HL-60 (cell line): ENCODE measurements at regions not wholly inside any gene's neighbourhood (a gene's known extent, or its start where the extent isn't known, plus 50 kb on each side); places are given as distances from the start of the nearest gene placed in this dataset.

Experiments
- DNase-seq, 2 experiments: peaks; one replicate each; pipeline ENCODE4 v3.0.0-alpha.2; 2010 to 2020; ENCODE audit warnings: low read depth in 1 of 2, low spot score in 1 of 2
- H3K27ac ChIP-seq: fragments of 250-450 bp; sonication (Bioruptor Pico); replicated peaks from 2 replicates; pipeline ENCODE4 v1.5.1; 2020; ENCODE audit warnings: mild to moderate bottlenecking, moderate library complexity
- H3K27me3 ChIP-seq: fragments of 250-450 bp; sonication (Bioruptor Pico); 2 replicates; pipeline ENCODE4 v1.5.1; 2021; ENCODE audit warnings: mild to moderate bottlenecking, moderate library complexity; ENCODE audit not compliant: insufficient read depth, poor library complexity, severe bottlenecking
- H3K4me3 ChIP-seq: replicated peaks from 2 replicates; pipeline ENCODE4 v1.5.1; 2011; ENCODE audit warnings: mild to moderate bottlenecking, control low read depth, low read length; ENCODE audit not compliant: insufficient read depth
- GABPA ChIP-seq: IDR thresholded peaks from 2 replicates; pipeline ENCODE4 v1.6.1; 2012; ENCODE audit warnings: low read depth
- POLR2AphosphoS5 ChIP-seq: IDR thresholded peaks from 2 replicates; pipeline ENCODE4 v1.6.1; 2012; ENCODE audit warnings: low read depth
- REST ChIP-seq: IDR thresholded peaks from 2 replicates; pipeline ENCODE4 v1.6.1; 2012; ENCODE audit warnings: low read depth; ENCODE audit not compliant: insufficient replicate concordance
- SPI1 ChIP-seq: IDR thresholded peaks from 2 replicates; pipeline ENCODE4 v1.6.1; 2012; ENCODE audit warnings: low read depth, mild to moderate bottlenecking, borderline replicate concordance
- TF ChIP-seq, protein P1 (sequence below): IDR thresholded peaks from one replicate; pipeline ENCODE4 v1.5.1; 2011; ENCODE audit warnings: low read length, control low read depth, inconsistent platforms; ENCODE audit not compliant: insufficient read depth

DNA sequence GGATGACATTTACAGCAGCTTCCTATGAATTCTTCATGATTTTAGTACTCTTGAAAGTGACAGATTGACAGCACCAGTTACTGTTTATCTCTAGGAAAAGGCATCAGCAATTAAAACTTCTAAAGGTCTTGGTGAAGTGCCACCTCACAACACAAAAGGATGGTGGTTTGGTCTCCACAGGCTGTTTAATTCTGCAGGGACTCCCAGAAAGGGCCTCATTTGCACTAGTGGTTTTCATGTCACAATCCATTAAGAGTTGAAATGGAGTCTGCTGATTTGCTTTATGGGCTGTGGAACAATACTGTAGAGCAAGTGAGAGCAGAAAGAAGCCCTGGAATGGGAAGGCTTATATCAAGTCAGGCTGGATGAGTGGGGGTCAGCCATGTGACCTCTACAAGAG, 225.3 kb upstream of the KCNMB2 start:
- Histone ChIP-seq H3K27ac (no peak overlapping the region), H3K4me3 (no peak overlapping the region), H3K27me3 (no peaks in the 10 kb centered on the region)
- TF ChIP-seq GABPA (no peak), SPI1 (no peak), REST (no peak)
- TF ChIP-seq, protein P1, sequence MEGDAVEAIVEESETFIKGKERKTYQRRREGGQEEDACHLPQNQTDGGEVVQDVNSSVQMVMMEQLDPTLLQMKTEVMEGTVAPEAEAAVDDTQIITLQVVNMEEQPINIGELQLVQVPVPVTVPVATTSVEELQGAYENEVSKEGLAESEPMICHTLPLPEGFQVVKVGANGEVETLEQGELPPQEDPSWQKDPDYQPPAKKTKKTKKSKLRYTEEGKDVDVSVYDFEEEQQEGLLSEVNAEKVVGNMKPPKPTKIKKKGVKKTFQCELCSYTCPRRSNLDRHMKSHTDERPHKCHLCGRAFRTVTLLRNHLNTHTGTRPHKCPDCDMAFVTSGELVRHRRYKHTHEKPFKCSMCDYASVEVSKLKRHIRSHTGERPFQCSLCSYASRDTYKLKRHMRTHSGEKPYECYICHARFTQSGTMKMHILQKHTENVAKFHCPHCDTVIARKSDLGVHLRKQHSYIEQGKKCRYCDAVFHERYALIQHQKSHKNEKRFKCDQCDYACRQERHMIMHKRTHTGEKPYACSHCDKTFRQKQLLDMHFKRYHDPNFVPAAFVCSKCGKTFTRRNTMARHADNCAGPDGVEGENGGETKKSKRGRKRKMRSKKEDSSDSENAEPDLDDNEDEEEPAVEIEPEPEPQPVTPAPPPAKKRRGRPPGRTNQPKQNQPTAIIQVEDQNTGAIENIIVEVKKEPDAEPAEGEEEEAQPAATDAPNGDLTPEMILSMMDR: no peak
- DNase-seq: no peak

DNA sequence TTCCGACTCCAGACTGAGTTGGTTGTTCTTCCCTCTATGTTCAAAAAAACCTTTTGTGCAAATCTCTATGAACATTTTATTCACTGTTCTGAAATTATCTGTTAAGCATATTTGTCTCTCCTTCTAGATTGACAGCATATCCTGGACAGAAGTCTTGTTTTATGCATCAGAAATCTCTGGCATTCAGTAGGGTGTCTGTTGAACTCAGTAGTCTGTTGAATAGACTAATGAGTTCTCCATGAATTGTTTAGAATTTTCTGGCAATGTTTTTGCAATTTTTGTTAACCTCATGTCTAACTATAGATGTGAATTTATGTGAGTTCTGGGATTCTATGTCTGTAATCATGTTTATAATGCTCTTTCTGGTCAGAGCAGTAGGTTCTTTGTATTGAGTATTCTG, 222.5 kb upstream of the KCNMB2 start:
- no peak overlapping the region for H3K27ac ChIP-seq
- no peaks in the 10 kb centered on the region for H3K27me3 ChIP-seq
- TF ChIP-seq SPI1: no peak
- TF ChIP-seq GABPA: no peak
- TF ChIP-seq REST: no peak
- TF ChIP-seq, protein P1: no peak
- TF ChIP-seq POLR2AphosphoS5: no peak
- H3K4me3 ChIP-seq: no peak overlapping the region
- no peak for DNase-seq

DNA sequence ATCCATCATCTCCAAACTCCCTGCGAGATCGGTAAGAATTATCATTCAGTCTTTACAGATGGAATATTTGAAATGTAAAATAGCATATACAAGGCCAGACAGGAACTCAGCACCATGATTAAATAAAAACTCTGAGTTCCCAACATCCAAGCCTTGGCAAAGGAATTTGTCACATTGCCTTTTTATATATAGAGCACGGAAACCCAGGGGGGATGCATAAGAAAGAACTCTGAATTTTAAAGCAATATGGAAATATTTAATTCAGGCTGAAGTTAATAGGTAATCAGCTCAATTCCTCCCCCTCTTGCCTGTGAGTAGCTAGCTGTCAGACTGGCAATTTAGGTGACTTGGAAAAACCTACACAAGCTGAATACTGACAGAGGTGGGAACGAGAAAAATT, 217.9 kb upstream of the KCNMB2 start:
- no peak for TF ChIP-seq POLR2AphosphoS5
- TF ChIP-seq REST: no peak
- TF ChIP-seq GABPA: no peak
- TF ChIP-seq, protein P1: no peak
- no peak for TF ChIP-seq SPI1
- no peak overlapping the region for H3K4me3 ChIP-seq
- no peak overlapping the region for H3K27ac ChIP-seq
- no peak for DNase-seq
- no peaks in the 10 kb centered on the region for H3K27me3 ChIP-seq
